Inflammatory macrophage treated with lipopolysaccharide for 1 hour (primary cell): ENCODE measurements at regions not wholly inside any gene's neighbourhood (a gene's known extent, or its start where the extent isn't known, plus 50 kb on each side); places are given as distances from the start of the nearest gene placed in this dataset.

Source experiments
- DNase-seq, 2 donors: peaks; one replicate each; pipeline ENCODE4 v3.0.0-alpha.2; 2020 to 2022

GRCh38 chr18:47758000-47758399, 172.5 kb downstream of the SMAD2 start:
- DNase-seq, result peak in 1 of 2 donors; percentile 53

- DNase-seq, result peak; percentile 28 to 77
Measured at GRCh38 chr18:47756364-47757016, 174.0 kb downstream of the SMAD2 start.

- DNase-seq, result no peak
Measured at GRCh38 chr18:47755102-47755456, 175.4 kb downstream of the SMAD2 start.

- peak in 1 of 2 donors; percentile 22 for DNase-seq
Measured at GRCh38 chr18:47754311-47755101, 176.0 kb downstream of the SMAD2 start.

DNA sequence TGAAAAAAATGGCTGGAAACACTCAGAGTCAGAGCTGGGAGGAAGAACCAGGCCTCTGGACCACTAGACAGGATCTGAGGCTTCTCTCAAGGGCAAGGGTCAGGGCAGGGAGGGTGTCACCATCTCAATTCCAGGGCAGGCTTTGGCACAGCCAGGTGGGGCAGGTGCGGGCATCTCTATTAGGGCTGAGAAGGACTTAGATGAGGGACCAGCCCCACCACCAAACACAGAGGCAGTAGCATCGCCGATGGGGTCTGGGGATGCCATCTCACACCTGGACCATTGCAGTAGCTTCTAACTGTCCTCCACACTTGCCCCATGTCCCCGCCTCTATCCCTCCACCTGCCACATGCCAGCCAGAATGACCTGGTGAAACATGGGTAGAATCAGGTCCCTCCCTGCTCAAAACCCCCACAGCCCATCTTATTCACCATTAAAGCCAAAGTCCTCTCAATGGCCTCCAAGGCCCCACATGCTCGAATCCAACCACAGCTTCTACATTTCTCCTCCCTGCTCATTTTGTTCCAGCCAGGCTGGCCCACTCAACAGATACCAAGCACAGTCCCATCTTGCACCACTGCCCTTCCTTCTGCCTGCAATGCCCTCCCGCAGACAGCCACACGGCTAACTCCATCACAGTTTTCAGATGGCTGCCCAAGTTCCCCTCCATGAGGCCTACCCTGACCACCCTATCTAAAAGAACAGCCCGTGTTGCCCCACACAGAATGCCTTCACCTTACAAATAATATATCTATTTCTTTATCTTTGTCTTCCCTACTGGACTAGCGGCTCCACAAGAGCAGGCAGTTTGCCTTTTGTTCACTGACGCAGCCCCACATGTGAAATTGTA, 177.4 kb downstream of the SMAD2 start:
- no peak for DNase-seq

DNA sequence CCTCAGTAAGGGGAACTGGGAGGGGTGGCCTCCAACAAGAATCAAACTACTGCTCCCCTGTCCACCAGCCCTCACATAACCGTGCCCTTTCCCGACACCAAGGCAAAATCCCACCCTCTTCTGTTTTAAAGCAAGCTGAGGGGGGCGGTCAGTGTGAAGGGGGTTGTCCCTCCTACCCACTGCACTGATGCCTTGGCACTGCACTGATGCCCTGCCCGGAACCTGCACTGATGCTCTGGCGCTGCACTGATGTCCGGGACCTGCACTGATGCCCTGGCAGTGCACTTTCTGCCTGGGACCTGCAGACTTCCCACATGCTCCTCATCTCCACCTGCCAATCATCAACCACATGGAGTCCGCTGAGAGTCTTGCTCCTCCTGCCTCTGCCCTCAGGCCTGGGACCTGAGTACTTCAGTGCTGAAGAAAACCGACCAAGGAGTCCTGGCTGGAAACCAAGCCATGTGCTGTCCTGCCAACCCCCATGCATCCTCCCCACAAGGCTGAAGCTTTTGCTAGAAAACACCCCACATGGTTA, 179.5 kb downstream of the SMAD2 start:
- DNase-seq, result no peak

DNA sequence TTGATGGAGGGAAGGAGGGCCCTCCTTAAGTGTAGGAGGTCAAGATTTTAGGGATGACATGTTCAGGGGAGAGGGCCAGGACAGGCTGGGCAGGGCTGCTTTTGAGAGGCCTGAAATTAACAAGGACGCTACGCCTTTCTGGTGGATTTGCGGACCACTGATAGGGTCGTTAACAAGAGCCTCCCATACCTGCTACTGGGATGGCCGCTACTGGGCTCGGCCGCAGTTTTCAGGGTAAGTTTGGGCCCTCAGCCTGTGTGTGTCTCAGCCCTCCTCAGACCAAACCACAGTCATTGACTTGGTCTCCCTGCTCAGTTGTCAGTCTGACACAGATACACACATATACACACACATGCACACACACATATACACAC, 180.9 kb downstream of the SMAD2 start:
- no peak for DNase-seq

- peak; percentile 54 to 91 for DNase-seq
Measured at GRCh38 chr18:47748847-47749599, 181.4 kb downstream of the SMAD2 start.

GRCh38 chr18:47748093-47748796, 182.2 kb downstream of the SMAD2 start:
- no peak for DNase-seq

GRCh38 chr18:47747260-47747795, 183.1 kb downstream of the SMAD2 start:
- DNase-seq, result no peak

DNA sequence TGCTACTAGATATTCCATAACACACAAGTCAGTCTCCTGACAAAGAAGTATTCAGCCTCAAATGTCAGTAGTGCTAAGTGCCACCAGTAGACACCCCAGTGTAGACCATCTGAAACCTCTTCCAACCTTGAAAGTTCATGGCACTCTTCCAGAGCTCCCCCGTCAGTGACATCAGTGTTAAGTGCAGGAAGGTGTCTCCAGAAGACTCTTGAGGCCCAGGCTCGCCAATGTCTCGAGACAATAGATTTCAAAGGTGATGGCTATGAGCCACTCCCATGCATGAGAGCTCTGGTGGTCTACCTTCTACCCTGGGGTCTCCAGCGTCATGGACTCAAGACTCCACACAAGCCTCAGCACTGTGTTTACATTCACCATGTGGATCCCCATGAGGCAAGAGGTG, 183.8 kb downstream of the SMAD2 start:
- no peak for DNase-seq

DNA sequence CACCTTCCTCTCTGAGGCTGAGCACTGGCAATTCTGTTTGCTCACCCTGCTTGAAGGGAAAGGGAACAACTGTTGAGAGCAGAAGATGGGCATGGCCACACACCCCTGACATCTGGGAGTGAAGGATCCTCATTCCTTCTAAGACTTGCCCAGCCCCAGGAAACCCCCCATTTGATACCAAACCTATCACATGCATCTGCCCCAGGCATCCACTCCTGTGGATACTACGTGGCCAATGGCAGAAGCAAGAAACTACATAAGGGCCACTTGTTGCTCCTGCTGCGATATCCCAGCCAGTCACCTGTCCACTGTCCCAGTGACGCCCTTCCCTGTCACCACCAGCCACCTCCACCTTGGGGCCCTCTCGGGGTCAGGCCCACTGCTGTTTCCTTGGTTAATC, 185.2 kb downstream of the SMAD2 start:
- DNase-seq, result no peak

- no peak for DNase-seq
Measured at GRCh38 chr18:47737956-47738355, 192.5 kb downstream of the SMAD2 start.

DNA sequence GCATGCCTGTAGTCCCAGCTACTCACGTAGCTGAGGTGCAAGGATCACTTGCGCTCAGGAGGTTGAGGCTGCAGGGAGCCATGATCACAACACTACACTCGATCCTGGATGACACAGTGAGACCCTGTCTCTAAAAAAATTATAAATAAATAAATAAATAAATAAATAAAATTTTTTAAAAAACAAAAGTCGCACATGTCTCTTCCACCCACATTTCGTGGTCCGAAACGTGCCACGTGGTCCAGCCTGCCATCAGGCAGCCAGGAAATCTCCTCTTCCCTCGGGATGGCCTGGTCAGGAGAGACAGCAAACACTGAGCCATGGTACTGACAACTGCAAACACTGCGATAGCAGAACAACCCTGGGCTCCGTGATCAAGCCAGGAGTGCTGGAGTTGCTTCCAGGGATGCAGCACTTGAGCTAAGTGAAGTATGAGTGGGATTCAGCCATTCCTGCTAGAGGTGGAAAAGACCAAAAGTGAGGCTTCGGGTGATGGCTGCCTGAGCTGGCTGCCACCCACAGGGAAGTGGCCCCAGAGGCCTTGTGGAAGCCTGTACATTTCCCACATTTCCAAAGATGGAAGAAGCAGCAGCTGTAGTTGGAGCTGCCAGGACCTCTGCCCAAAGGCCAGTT, 193.1 kb downstream of the SMAD2 start:
- DNase-seq, result no peak

GRCh38 chr18:47736376-47737140, 193.9 kb downstream of the SMAD2 start:
- no peak for DNase-seq

DNA sequence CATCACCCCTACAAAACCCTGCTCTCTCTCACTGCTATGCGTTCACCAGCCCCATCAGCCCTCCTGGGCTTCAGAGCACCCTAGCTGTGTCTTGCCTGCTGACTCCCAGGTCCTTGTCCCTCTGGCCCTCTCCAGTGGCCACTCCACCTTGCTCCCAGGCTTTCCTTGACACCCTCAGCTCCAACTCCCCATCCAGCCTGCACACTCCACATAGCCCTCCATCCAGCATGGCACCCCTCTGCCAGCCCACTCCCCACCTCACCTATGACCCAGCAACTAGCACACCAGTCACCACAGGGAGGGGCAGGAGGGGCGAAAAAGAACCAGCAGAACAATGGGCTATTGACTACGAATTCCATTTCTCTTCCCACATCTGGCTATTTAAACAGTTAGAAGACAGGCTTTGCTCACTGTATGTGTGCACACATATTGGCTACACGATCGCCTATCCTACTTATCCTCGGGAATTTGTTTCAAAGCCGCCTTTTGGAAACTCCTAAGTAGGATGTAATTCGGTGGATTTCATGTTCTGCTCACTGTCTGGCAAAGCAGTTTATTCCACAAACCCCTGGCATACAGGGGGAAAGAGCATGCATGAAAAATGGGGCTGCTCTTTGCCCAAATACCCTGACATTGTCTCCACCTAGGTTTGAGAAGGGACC, 195.3 kb downstream of the SMAD2 start:
- no peak for DNase-seq

DNA sequence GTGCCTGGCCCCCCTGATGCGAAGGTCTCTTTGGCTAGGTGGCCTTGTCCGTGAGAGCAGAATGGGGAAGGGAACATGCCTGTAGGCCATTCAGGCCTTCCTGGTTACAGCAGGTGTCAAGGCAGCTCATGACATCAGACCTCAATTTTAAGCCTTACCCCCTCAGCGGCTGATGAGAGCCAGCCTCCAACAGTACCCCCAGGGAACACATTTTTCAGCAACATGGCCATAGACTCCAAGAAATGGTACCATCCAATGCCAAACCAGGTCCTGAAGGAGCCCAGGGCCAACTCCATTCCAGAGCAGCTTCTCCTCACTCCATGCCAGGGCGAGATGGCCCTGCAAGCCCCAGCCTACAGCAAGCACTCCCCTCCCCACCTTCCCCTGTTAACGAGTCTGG, 199.2 kb downstream of the SMAD2 start:
- DNase-seq, result no peak

- DNase-seq, result no peak
Measured at GRCh38 chr18:47730795-47731194, 199.7 kb downstream of the SMAD2 start.

DNA sequence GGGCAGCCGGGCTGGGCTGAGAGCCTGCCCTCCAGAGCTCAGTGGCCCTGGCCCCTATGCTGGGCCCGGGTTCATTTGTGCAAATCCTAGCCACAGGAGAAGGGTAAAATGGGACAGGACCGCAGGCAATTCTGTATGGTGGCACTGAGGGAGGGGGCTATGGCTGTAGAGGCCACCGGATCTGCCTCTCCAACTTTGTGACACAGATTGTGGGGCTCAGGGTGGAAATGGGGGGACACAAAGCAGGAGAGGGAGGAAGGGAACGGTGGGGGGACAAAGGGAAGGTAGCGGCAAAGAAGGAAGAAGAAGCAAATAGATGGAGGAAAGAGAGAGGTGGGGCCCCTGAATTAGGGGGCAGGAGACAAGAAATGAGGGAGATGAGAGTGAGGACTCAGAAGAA, 201.1 kb downstream of the SMAD2 start:
- no peak for DNase-seq

DNA sequence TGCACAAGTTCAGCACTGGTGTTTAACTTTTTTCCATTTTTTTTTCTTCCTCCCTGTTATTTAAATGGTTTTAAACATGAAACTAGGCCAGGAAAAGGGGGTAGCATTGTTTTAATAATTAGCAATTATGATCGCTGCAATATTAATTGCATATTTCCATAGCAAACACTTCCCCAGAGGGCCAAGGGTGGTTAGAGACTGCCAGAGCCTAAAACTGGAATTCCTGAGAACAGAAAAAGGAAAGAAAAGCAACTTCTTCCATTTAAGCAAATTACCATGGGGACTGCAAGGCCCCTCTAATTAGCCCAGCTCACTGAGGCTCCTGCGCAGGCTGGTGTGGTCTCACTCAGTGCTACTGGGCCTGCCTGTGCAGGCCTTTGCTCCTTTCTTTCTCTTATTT, 201.5 kb downstream of the SMAD2 start:
- no peak for DNase-seq
